ENCODE measurements at regions not wholly inside any gene's neighbourhood (a gene's known extent, or its start where the extent isn't known, plus 50 kb on each side); places are given as distances from the start of the nearest gene placed in this dataset.

GRCh38 chr2:67709835-67710234 is 312.7 kb downstream of the ETAA1 start:
- H3K4me2 ChIP-seq (ENCODE audit: control insufficient read depth, extremely low read depth, insufficient read depth, low read depth, low read length): no peak overlapping the region
- no peaks in the 10 kb centered on the region for H3K4me1 ChIP-seq (ENCODE audit: control insufficient read depth, extremely low read depth, insufficient read depth, low read length)
- no peaks in the 10 kb centered on the region for H3K9me3 ChIP-seq (ENCODE audit: control insufficient read depth, low read depth, low read length)
- H3K4me3 ChIP-seq (ENCODE audit: control insufficient read depth in 2 of 3, extremely low read depth in 1 of 3, insufficient read depth in 2 of 3, low read depth in 1 of 3, low read length in 3 of 3): no peak overlapping the region
- no peak for TF ChIP-seq CTCF (optimal IDR thresholded peaks at IDR 0.05 in 1 of 3, IDR thresholded peaks at IDR 0.05 in 1 of 3, conservative IDR thresholded peaks at IDR 0.05 in 1 of 3; ENCODE audit: extremely low read depth in 1 of 3, insufficient read depth in 2 of 3, low read length in 3 of 3)
- TF ChIP-seq EZH2 (IDR thresholded peaks at IDR 0.05; ENCODE audit: low read length): no peak
- no peak overlapping the region for H3K9ac ChIP-seq (ENCODE audit: control insufficient read depth, extremely low read depth, insufficient read depth, low read length)
- H2AFZ ChIP-seq (ENCODE audit: control insufficient read depth, low read length): no peak overlapping the region
- dilution Hi-C loops (cut with MboI; ENCODE audit: extremely low pct_ligation_motif_present, low sequenced_read_pairs): no loop called here
- no peaks in the 10 kb centered on the region for H3K79me2 ChIP-seq (ENCODE audit: control insufficient read depth, insufficient read depth, low read length)
- H4K20me1 ChIP-seq (ENCODE audit: control insufficient read depth, extremely low read depth, insufficient read depth, low read length): no peaks in the 10 kb centered on the region
- H3K9me1 ChIP-seq (ENCODE audit: control insufficient read depth, extremely low read depth, insufficient read depth, low read length): no peaks in the 10 kb centered on the region
- DNase-seq (ENCODE audit: low read depth, low spot score): no peak
- no peak for FAIRE-seq
- H3K27ac ChIP-seq (ENCODE audit: control insufficient read depth, insufficient read depth, low read length): no peak overlapping the region
- H3K27me3 ChIP-seq (ENCODE audit: control insufficient read depth, extremely low read depth, insufficient read depth, low read length): no peaks in the 10 kb centered on the region
- no peaks in the 10 kb centered on the region for H3K36me3 ChIP-seq (ENCODE audit: control insufficient read depth in 2 of 2, extremely low read depth in 1 of 2, insufficient read depth in 2 of 2, low read length in 2 of 2)

- Histone ChIP-seq H3K4me3 (ENCODE audit: control insufficient read depth in 2 of 3, extremely low read depth in 1 of 3, insufficient read depth in 2 of 3, low read depth in 1 of 3, low read length in 3 of 3) (no peak overlapping the region), H3K9ac (ENCODE audit: control insufficient read depth, extremely low read depth, insufficient read depth, low read length) (no peak overlapping the region), H3K27ac (ENCODE audit: control insufficient read depth, insufficient read depth, low read length) (no peak overlapping the region), H3K4me2 (ENCODE audit: control insufficient read depth, extremely low read depth, insufficient read depth, low read depth, low read length) (no peak overlapping the region), H3K79me2 (ENCODE audit: control insufficient read depth, insufficient read depth, low read length) (no peaks in the 10 kb centered on the region), H3K4me1 (ENCODE audit: control insufficient read depth, extremely low read depth, insufficient read depth, low read length) (no peaks in the 10 kb centered on the region), H3K36me3 (ENCODE audit: control insufficient read depth in 2 of 2, extremely low read depth in 1 of 2, insufficient read depth in 2 of 2, low read length in 2 of 2) (no peaks in the 10 kb centered on the region), H3K27me3 (ENCODE audit: control insufficient read depth, extremely low read depth, insufficient read depth, low read length) (no peaks in the 10 kb centered on the region), H3K9me3 (ENCODE audit: control insufficient read depth, low read depth, low read length) (no peaks in the 10 kb centered on the region), H3K9me1 (ENCODE audit: control insufficient read depth, extremely low read depth, insufficient read depth, low read length) (no peaks in the 10 kb centered on the region), H2AFZ (ENCODE audit: control insufficient read depth, low read length) (no peak overlapping the region), H4K20me1 (ENCODE audit: control insufficient read depth, extremely low read depth, insufficient read depth, low read length) (no peaks in the 10 kb centered on the region)
- TF ChIP-seq CTCF (optimal IDR thresholded peaks at IDR 0.05 in 1 of 3, IDR thresholded peaks at IDR 0.05 in 1 of 3, conservative IDR thresholded peaks at IDR 0.05 in 1 of 3; ENCODE audit: extremely low read depth in 1 of 3, insufficient read depth in 2 of 3, low read length in 3 of 3) (no peak), EZH2 (IDR thresholded peaks at IDR 0.05; ENCODE audit: low read length) (no peak)
- dilution Hi-C loops (cut with MboI; ENCODE audit: extremely low pct_ligation_motif_present, low sequenced_read_pairs): no loop called here
- FAIRE-seq: no peak
- DNase-seq (ENCODE audit: low read depth, low spot score): no peak
These were observed 315.4 kb downstream of the ETAA1 start for GRCh38 chr2:67712484-67712883.
